GM19239 (cell line): ENCODE measurements at regions not wholly inside any gene's neighbourhood (a gene's known extent, or its start where the extent isn't known, plus 50 kb on each side); places are given as distances from the start of the nearest gene placed in this dataset.
"Not testable (repeated sequence)": the region's sequence is repeated elsewhere in the genome, so short reads cannot be mapped to it uniquely, and the experiment has no call there.

ENCODE experiments used
- DNase-seq: peaks from one replicate; pipeline ENCODE4 v3.0.0; 2011; ENCODE audit warnings: low spot score; ENCODE audit not compliant: insufficient read length
- FAIRE-seq: peaks from 2 replicates; lab custom pipeline; 2011; peaks lifted over from hg19 to GRCh38; lab: Jason Lieb, UNC

- FAIRE-seq = no peak
Measured at GRCh38 chr2:136715146-136715545, 50.2 kb upstream of the THSD7B start.

GRCh38 chr2:136714452-136714951 is 50.8 kb upstream of the THSD7B start:
- DNase-seq (no peak), FAIRE-seq (no peak)

More at GRCh38 chr2:136715146-136715545, 50.2 kb upstream of the THSD7B start:
- no peak for DNase-seq

- no peak for FAIRE-seq
Measured at GRCh38 chr2:136713739-136714138, 51.6 kb upstream of the THSD7B start.

DNA sequence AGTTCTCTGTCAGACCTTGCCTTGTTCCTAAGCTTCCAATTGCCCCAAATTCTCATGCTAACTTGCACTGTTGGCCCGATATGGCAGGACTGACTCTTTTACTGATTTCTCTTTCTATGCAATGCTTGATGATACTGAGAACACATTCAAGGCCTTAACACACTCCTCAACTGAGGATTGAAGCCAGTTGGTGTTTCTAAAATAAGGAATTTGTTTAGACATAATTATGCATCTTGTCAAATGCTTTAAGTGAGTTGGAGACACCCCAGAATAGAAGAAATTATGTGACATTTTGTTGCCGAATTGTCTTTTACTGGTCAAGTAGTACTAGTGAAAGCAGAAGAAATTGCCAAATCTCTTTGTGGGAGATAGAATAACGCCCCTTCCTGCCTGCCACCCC is 60.0 kb upstream of the THSD7B start:
- DNase-seq (no peak), FAIRE-seq (no peak)

More at GRCh38 chr2:136713739-136714138, 51.6 kb upstream of the THSD7B start:
- DNase-seq = no peak

DNA sequence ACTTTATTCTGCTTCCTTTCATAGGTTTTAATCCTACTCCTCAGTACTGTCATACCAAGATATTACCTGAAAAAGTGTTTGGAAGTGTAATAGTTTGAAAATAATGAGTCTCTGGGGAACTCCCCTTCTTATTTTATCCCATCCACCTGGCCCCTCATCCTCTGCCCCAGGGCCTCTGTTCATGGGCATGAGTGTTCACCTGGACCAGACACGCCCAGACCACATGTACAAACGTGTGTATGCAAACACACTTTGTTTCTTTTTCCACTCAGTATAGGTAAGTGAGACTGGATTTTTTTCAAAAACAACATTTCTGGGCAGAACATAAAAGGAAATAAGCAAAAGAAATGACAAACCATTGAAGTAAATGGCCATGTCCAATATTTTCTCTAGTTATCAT is 62.1 kb upstream of the THSD7B start:
- no peak for FAIRE-seq
- DNase-seq = no peak

- DNase-seq = no peak
- FAIRE-seq = no peak
Measured at GRCh38 chr2:136696438-136696837, 68.9 kb upstream of the THSD7B start.

DNA sequence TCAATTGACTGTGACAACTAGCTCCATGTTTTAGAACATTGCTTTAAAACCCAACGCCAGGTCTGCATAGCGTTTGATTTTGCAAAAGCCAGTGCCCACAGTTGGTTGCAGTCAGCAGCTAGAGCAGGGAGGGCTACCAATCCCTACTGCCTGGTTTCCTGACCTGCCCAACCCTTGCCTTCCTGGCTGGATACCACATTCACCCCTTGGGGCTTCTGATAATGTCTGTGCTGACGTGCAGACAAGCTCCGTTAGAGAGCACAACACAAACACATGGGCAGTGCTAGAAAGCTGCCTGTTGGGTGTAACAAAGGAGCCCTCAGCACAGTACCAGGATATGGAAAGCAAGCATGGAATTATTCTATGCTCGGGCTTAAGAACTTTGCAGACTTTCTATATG is 71.4 kb upstream of the THSD7B start:
- FAIRE-seq (no peak), DNase-seq (no peak)

- not testable (repeated sequence) for FAIRE-seq, DNase-seq
Measured at GRCh38 chr2:136680079-136680478, 85.3 kb upstream of the THSD7B start.

DNA sequence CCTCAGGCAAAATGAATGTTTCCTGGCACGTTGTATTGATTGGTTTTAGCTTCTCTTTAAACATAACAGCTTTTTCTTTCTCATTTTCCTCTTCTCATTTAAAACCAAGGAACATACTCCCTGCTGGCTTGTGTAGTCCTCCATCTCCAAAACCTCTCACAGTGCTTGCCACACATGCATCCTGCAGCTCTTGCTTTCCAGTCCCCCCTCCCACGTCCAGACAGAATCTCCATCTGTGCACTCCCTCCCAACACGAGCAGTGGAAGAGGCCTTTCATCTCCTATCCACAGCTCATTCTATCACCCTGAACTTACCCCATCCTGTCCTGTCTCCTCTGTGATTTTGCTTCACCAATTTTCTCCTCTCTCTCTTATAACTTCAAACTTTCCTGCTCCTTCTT is 99.6 kb upstream of the THSD7B start:
- FAIRE-seq (no peak), DNase-seq (no peak)

DNA sequence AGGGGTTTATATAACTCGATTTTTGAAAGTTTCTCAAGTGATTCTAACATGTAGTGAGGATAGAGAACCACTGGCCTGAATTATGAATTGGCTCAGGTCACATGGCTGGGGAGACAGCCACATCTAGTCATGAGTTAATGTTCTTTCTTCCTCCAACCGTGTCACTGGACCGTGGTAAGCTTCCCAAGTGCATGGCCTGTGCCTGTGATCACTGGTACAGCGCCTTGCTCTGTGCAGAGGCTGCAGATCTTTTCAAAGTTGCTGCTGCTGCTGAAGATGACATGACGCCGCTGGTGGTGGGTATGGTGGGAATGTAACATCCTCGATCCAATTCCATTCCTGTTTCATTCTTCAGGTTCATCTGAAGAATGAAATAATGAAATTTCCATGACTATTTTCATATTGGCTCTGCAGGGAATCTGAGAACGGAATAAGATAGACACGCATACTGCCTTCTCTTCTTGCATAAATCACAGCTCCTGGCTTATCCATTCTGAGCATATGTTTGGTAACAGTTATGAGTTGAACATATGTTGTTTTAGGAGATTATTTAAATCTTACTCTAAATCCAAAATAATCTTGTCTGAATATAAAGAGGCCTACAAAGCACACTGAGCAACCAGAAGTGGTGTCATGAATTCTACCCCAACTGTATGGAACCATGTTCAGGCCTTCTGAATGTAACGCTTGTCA is 100.5 kb upstream of the THSD7B start:
- FAIRE-seq = no peak
- DNase-seq = no peak

- DNase-seq (no peak), FAIRE-seq (no peak)
Measured at GRCh38 chr2:136658201-136658600, 107.1 kb upstream of the THSD7B start.

DNA sequence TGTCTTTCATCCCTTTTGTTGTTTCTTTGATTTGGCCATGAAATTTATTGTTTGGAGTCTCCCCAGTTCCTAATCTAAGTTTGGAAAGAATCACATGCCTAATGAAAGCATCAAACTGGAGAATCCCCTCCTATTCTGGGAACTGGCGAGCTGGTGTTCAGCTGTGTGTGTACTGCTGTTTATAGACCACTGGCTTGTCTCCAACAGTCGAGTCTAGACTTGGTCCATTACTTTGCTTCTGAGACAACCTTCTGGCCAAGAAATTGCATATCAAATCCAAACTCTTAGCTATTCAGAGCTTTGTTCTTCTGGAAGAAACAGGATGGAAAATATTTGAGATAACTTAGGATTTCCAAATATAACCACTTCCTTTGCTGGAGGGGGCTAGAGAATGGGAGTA is 111.5 kb upstream of the THSD7B start:
- DNase-seq (no peak), FAIRE-seq (no peak)

GRCh38 chr2:136651456-136652010 is 113.8 kb upstream of the THSD7B start:
- no peak for FAIRE-seq
- no peak for DNase-seq

GRCh38 chr2:136647039-136647438 is 118.3 kb upstream of the THSD7B start:
- FAIRE-seq (no peak), DNase-seq (no peak)

- FAIRE-seq = no peak
- no peak for DNase-seq
Measured at GRCh38 chr2:136645236-136645828, 120.0 kb upstream of the THSD7B start.

- DNase-seq (no peak), FAIRE-seq (no peak)
Measured at GRCh38 chr2:136639651-136640050, 125.7 kb upstream of the THSD7B start.

- FAIRE-seq = no peak
- DNase-seq = no peak
Measured at GRCh38 chr2:136638193-136638592, 127.2 kb upstream of the THSD7B start.

GRCh38 chr2:136637402-136637801 is 127.9 kb upstream of the THSD7B start:
- DNase-seq (no peak), FAIRE-seq (no peak)

GRCh38 chr2:136628490-136628889 is 136.9 kb upstream of the THSD7B start:
- FAIRE-seq = no peak

GRCh38 chr2:136613096-136613495 is 152.2 kb upstream of the THSD7B start:
- no peak for DNase-seq
- FAIRE-seq = no peak

More at GRCh38 chr2:136628490-136628889, 136.9 kb upstream of the THSD7B start:
- DNase-seq = no peak

DNA sequence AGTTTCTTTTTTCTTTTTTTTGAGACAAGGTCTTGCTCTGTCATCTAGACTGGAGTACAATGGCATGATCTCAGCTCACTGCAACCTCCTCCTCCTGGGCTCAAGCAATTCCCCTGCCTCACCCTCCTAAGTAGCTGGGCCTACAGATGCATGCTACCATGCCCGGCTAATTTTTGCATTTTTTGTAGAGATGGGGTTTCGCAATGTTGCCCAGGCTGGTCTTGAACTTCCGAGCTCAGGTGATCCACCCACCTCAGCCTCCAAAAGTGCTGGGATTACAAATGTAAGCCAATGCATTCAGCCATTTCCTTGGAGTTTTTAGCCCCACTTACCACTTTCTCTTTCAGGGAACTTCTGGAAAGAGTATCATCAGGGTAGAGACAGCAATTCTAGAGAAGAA is 153.3 kb upstream of the THSD7B start:
- DNase-seq = no peak
- no peak for FAIRE-seq
